ENCODE measurements at regions not wholly inside any gene's neighbourhood (a gene's known extent, or its start where the extent isn't known, plus 50 kb on each side); places are given as distances from the start of the nearest gene placed in this dataset.
"Not testable (repeated sequence)": the region's sequence is repeated elsewhere in the genome, so short reads cannot be mapped to it uniquely, and the experiment has no call there.

- no peak for DNase-seq (ENCODE audit: low read depth in 2 of 2)
Observed at GRCh38 chr1:148357037-148357436, 126.1 kb downstream of the PPIAL4G start.

- no peak for DNase-seq (ENCODE audit: low read depth in 2 of 2)
Observed at GRCh38 chr1:148355976-148356375, 127.1 kb downstream of the PPIAL4G start.

GRCh38 chr1:148354913-148355308 is 128.2 kb downstream of the PPIAL4G start:
- DNase-seq (ENCODE audit: low read depth in 2 of 2): no peak

GRCh38 chr1:148354284-148354912 is 128.7 kb downstream of the PPIAL4G start:
- no peak for DNase-seq (ENCODE audit: low read depth in 2 of 2)

- no peak for DNase-seq (ENCODE audit: low read depth in 2 of 2)
Observed at GRCh38 chr1:148353461-148354283, 129.4 kb downstream of the PPIAL4G start.

GRCh38 chr1:148352470-148353053 is 130.5 kb downstream of the PPIAL4G start:
- no peak for DNase-seq (ENCODE audit: low read depth in 2 of 2)

- no peak for DNase-seq (ENCODE audit: low read depth in 2 of 2)
Observed at GRCh38 chr1:148347781-148348180, 135.3 kb downstream of the PPIAL4G start.

GRCh38 chr1:148345659-148346151 is 137.4 kb downstream of the PPIAL4G start:
- DNase-seq (ENCODE audit: low read depth in 2 of 2): not testable (repeated sequence)

GRCh38 chr1:148344651-148345050 is 138.5 kb downstream of the PPIAL4G start:
- DNase-seq (ENCODE audit: low read depth in 2 of 2): not testable (repeated sequence)

GRCh38 chr1:148341729-148342128 is 141.4 kb downstream of the PPIAL4G start:
- DNase-seq (ENCODE audit: low read depth in 2 of 2): not testable (repeated sequence)

GRCh38 chr1:148336121-148336918 is 146.8 kb downstream of the PPIAL4G start:
- not testable (repeated sequence) for DNase-seq (ENCODE audit: low read depth in 2 of 2)

- DNase-seq (ENCODE audit: low read depth in 2 of 2): peak; percentile 49 to 56
Observed at GRCh38 chr1:148334339-148335130, 148.6 kb downstream of the PPIAL4G start.

GRCh38 chr1:148333875-148334338 is 149.2 kb downstream of the PPIAL4G start:
- no peak for DNase-seq (ENCODE audit: low read depth in 2 of 2)

GRCh38 chr1:148328884-148329283 is 154.2 kb downstream of the PPIAL4G start:
- DNase-seq (ENCODE audit: low read depth in 2 of 2): no peak

- not testable (repeated sequence) for DNase-seq (ENCODE audit: low read depth in 2 of 2)
Observed at GRCh38 chr1:148325031-148325430, 158.1 kb downstream of the PPIAL4G start.

GRCh38 chr1:148324465-148324864 is 158.6 kb downstream of the PPIAL4G start:
- not testable (repeated sequence) for DNase-seq (ENCODE audit: low read depth in 2 of 2)

- not testable (repeated sequence) for DNase-seq (ENCODE audit: low read depth in 2 of 2)
Observed at GRCh38 chr1:148320079-148320478, 163.0 kb downstream of the PPIAL4G start.

GRCh38 chr1:148318904-148319242 is 164.2 kb downstream of the PPIAL4G start:
- DNase-seq (ENCODE audit: low read depth in 2 of 2): no peak

- DNase-seq (ENCODE audit: low read depth in 2 of 2): no peak
Observed at GRCh38 chr1:148318123-148318903, 164.8 kb downstream of the PPIAL4G start.

Data from stimulated activated CD8-positive, alpha-beta memory T cell treated with anti-CD3 and anti-CD28 coated beads, Interleukin-7, amount 100 ng/mL, for 1 hour (primary cell).